ENCODE measurements at regions not wholly inside any gene's neighbourhood (a gene's known extent, or its start where the extent isn't known, plus 50 kb on each side); places are given as distances from the start of the nearest gene placed in this dataset.

GRCh38 chr13:20291675-20292074 is 59.6 kb upstream of the GJB6 start:
- Mint-ChIP-seq H3K36me3 (no peaks in the 10 kb centered on the region), H3K27me3 (peaks cover 4% of the 10 kb centered on the region), H3K27ac (no peak overlapping the region), H3K4me1 (ENCODE audit: unreplicated experiment) (peaks cover 4% of the 10 kb centered on the region), H3K9me3 (peaks cover 16% of the 10 kb centered on the region), H3K4me3 (no peak overlapping the region)
- no peak for DNase-seq (ENCODE audit: extremely low spot score, unreplicated experiment)
- TF ChIP-seq CTCF (conservative IDR thresholded peaks at IDR 0.05) = no peak

GRCh38 chr13:20291037-20291436 is 58.9 kb upstream of the GJB6 start:
- Mint-ChIP-seq H3K4me1 (ENCODE audit: unreplicated experiment) (peaks cover 4% of the 10 kb centered on the region), H3K27me3 (peaks cover 4% of the 10 kb centered on the region), H3K9me3 (peaks cover 19% of the 10 kb centered on the region), H3K4me3 (no peak overlapping the region), H3K27ac (no peak overlapping the region), H3K36me3 (no peaks in the 10 kb centered on the region)
- no peak for DNase-seq (ENCODE audit: extremely low spot score, unreplicated experiment)
- TF ChIP-seq CTCF (conservative IDR thresholded peaks at IDR 0.05) = no peak

GRCh38 chr13:20288561-20288960 is 56.4 kb upstream of the GJB6 start:
- H3K4me3 Mint-ChIP-seq = no peak overlapping the region
- no peak for DNase-seq (ENCODE audit: extremely low spot score, unreplicated experiment)
- H3K9me3 Mint-ChIP-seq = peaks cover 19% of the 10 kb centered on the region
- H3K36me3 Mint-ChIP-seq = peaks cover 4% of the 10 kb centered on the region
- peaks cover 4% of the 10 kb centered on the region for H3K4me1 Mint-ChIP-seq (ENCODE audit: unreplicated experiment)
- H3K27ac Mint-ChIP-seq = no peak overlapping the region
- no peak for TF ChIP-seq CTCF (conservative IDR thresholded peaks at IDR 0.05)
- no peaks in the 10 kb centered on the region for H3K27me3 Mint-ChIP-seq

GRCh38 chr13:20287976-20288375 is 55.9 kb upstream of the GJB6 start:
- no peak for DNase-seq (ENCODE audit: extremely low spot score, unreplicated experiment)
- peaks cover 19% of the 10 kb centered on the region for H3K9me3 Mint-ChIP-seq
- H3K4me3 Mint-ChIP-seq = no peak overlapping the region
- H3K27ac Mint-ChIP-seq = no peak overlapping the region
- no peaks in the 10 kb centered on the region for H3K27me3 Mint-ChIP-seq
- TF ChIP-seq CTCF (conservative IDR thresholded peaks at IDR 0.05) = no peak
- peaks cover 4% of the 10 kb centered on the region for H3K4me1 Mint-ChIP-seq (ENCODE audit: unreplicated experiment)
- peaks cover 4% of the 10 kb centered on the region for H3K36me3 Mint-ChIP-seq

GRCh38 chr13:20285530-20285929 is 53.4 kb upstream of the GJB6 start:
- Mint-ChIP-seq H3K27ac (no peak overlapping the region), H3K4me1 (ENCODE audit: unreplicated experiment) (peaks cover 4% of the 10 kb centered on the region), H3K4me3 (no peak overlapping the region), H3K9me3 (peaks cover 14% of the 10 kb centered on the region), H3K36me3 (peaks cover 4% of the 10 kb centered on the region), H3K27me3 (no peaks in the 10 kb centered on the region)
- DNase-seq (ENCODE audit: extremely low spot score, unreplicated experiment) = no peak
- no peak for TF ChIP-seq CTCF (conservative IDR thresholded peaks at IDR 0.05)
